ENCODE measurements at regions not wholly inside any gene's neighbourhood (a gene's known extent, or its start where the extent isn't known, plus 50 kb on each side); places are given as distances from the start of the nearest gene placed in this dataset.
"Not testable (repeated sequence)": the region's sequence is repeated elsewhere in the genome, so short reads cannot be mapped to it uniquely, and the experiment has no call there.

GRCh38 chr11:81420668-81421250 lies 1312.9 kb downstream of the FAM181B start:
- DNase-seq (ENCODE audit: low spot score) = no peak

GRCh38 chr11:81397316-81397715 lies 1336.3 kb downstream of the FAM181B start:
- no peak for DNase-seq (ENCODE audit: low spot score)

GRCh38 chr11:81394311-81394710 lies 1339.4 kb downstream of the FAM181B start:
- DNase-seq (ENCODE audit: low spot score) = no peak

DNA sequence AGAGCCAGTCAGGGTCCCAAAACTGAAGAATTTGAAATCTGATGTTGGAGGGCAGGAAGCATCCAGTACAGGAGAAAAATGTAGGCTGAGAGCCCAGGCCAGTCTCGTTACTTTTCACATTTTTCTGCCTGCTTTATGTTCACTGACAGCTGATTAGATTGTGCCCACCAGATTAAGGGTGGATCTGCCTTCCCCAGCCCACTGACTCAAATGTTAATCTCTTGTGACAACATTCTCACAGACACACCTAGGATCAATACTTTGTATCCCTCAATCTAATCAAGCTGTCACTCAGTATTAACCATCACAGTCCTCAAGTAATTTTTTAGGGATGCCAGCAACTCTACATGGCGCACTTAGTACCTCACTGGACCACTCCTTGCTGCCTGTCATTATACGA lies 1345.3 kb downstream of the FAM181B start:
- no peak for DNase-seq (ENCODE audit: low spot score)

DNA sequence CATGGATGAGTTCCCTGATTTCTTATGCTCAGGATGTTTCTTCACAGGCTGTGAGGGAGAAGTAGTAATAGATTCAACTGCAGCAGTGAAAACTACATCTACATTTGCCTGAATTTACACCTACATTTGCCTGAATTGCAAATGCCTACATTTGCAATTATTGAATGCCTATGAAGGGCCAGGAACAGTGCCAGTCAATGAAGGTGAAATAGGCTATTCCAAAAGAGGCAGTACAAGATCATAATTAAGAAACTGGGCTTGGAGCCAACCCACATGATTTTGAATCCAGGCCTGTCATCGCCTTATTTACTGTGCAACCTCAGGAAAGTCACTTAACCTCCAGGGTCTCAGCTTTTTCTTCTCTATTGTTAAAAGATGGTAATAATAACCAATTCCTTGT lies 1353.3 kb downstream of the FAM181B start:
- no peak for DNase-seq (ENCODE audit: low spot score)

DNA sequence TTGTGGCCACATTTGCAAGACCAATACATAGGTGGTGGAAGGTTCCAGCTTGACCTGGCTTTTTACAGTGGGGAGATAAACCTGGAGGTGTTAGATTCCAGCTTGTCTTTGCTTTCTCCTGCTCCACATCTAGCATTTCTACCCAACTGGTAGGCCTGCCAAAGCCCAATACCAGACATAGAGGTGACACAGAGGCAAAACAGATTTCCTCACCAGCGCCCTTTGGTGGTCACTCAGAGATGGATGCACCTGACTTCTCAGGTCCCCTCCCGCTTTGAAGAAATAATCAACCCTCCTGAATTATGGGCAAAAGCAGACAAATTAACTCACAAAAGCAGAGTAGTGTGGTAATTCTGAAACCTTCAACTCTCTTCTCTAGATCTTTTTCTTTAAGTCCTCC lies 1356.2 kb downstream of the FAM181B start:
- no peak for DNase-seq (ENCODE audit: low spot score)

DNA sequence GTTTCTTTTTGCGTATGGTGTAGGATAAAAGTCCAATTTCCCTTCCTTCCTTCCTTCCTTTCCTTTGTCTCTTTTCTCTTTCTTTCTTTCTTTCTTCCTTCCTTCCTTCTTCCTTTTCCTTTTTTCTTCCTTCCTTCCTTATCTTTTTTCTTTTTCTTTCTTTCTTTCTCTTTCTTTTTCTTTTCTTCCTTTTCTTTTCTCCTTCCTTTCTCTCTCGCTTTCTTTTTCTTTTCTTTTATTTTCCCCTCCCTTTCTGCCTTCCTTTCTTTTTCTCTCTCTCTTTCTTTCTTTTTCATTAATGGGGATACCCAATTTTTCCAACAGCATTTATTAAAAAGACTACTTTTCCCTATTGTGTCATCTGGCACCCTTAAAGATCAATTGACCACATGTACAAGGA lies 1359.7 kb downstream of the FAM181B start:
- DNase-seq (ENCODE audit: low spot score) = no peak

- DNase-seq (ENCODE audit: low spot score) = no peak
These were observed 1365.5 kb downstream of the FAM181B start for GRCh38 chr11:81368192-81368591.

- DNase-seq (ENCODE audit: low spot score) = no peak
These were observed 1368.2 kb downstream of the FAM181B start for GRCh38 chr11:81365496-81365895.

- no peak for DNase-seq (ENCODE audit: low spot score)
These were observed 1374.2 kb downstream of the FAM181B start for GRCh38 chr11:81359476-81359875.

DNA sequence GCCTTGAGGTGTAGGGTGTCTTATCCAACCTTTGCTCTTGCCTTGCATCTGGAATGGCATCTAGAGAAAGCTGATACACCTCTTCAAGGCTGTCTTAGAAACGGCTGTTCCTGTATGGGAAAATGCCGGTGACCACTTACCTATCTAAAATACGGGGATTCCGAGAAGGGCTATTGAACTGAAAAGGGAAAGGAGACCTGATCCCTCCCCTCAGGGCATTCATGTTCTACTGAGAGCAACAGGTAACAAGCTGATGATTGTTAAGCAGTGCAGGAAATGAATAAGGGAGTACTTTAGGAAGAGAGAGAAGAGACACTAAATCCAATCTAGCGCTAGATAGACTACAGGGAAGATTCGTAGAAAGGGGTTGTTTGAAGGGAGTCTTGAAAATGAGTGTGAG lies 1388.1 kb downstream of the FAM181B start:
- DNase-seq (ENCODE audit: low spot score) = no peak

DNA sequence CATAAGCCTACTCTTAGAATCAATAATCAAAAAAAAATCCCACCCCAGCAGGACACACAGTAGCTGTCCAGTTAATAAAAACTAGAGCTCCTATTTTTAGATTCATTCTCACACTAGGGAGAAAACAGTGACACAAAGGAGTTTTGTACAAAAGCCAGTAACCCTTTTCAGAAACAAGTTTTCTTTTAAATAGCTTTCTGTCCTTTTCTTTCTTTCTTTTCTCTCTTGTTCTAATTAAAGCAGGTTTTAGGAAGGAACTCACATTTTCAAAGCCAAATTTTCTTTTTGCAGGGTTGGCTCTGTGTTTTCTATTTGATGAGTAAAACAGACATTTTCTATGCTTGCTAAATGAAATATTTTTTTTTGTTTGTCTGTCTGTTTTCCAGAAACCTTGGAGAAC lies 1390.7 kb downstream of the FAM181B start:
- no peak for DNase-seq (ENCODE audit: low spot score)

- no peak for DNase-seq (ENCODE audit: low spot score)
These were observed 1393.4 kb downstream of the FAM181B start for GRCh38 chr11:81340225-81340624.

GRCh38 chr11:81339521-81339920 lies 1394.1 kb downstream of the FAM181B start:
- no peak for DNase-seq (ENCODE audit: low spot score)

DNA sequence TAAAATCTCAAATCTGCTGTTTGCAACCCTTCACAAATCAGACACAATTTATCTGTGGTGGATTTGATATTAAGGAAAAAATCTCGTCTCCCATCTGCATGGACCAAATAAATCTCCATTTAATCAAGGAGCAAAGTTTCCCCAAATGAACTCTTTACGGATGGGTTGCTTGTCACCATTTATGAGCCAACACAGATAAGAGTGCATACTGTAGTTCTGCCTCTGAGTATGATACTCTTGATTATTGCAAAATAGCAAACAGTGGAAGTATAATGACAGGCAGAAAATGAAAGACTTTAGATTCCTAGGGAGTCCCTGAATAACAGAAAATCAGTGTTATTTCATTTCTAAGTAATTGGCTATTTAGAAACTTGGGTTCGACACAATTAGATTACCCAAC lies 1395.9 kb downstream of the FAM181B start:
- DNase-seq (ENCODE audit: low spot score) = no peak

GRCh38 chr11:81332276-81332675 lies 1401.4 kb downstream of the FAM181B start:
- DNase-seq (ENCODE audit: low spot score) = no peak

- no peak for DNase-seq (ENCODE audit: low spot score)
These were observed 1401.9 kb downstream of the FAM181B start for GRCh38 chr11:81331611-81332235.

GRCh38 chr11:81331088-81331487 lies 1402.6 kb downstream of the FAM181B start:
- no peak for DNase-seq (ENCODE audit: low spot score)

DNA sequence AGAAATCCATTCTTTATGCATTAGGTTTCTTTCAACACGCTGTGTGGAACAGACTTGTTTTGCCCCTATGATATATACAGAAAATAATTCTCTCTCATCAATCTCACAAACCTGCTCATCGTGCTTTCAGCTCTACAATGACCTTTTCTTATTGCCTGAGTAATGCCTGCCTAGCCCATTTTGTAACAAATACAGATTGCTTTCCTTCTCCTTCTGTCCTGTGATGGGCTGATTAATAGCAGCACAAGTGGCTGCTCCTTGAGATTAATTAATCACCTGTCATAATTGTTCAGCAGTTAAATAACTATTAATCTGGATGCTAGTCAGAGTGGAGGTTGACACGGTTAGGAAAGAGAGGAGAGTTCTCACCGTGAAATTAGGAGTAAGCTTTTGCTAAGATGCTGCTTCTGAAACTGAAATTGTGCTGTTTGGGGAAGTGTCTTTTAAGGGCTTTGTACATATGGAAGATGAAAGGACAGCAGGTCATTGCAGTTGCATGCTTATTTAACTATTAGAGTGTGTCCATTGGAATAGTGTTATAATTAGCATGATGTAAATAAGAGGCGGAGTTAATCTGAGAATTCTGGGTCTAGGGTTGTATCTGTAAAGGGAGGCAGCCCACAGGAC lies 1430.5 kb downstream of the FAM181B start:
- DNase-seq (ENCODE audit: low spot score) = no peak

DNA sequence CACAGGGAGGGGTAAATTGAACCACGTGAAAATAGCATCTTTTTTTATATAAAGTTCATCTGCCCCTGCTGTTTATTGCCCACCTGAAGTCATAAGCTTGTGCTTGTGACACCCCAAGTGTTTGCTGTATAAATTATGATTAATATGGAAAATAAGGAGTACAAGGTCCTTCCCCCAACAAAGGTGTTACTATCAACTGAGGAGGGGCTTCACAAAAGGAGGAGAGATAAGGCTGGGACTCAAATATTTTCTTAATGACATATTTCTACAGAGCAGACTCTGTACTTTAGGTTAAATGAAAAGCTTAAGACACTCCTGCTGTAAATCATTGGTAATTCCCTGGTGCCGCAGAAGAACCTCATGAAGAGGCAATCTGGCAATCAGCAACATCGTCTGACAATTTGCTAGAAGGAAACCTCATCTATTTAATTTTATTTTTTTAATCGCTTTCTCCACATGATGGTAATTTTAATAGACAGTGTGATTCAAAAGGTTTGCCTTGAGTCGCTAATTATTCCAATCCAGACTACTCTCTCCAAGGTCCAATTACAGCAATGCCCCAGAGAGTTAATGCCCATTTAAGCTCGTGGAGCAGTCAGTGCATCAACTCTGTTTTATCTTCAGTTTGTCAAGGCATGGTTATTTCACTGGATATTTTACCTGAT lies 1432.4 kb downstream of the FAM181B start:
- no peak for DNase-seq (ENCODE audit: low spot score)

GRCh38 chr11:81286959-81287358 lies 1446.7 kb downstream of the FAM181B start:
- no peak for DNase-seq (ENCODE audit: low spot score)

GRCh38 chr11:81286550-81286949 lies 1447.1 kb downstream of the FAM181B start:
- DNase-seq (ENCODE audit: low spot score) = no peak

- not testable (repeated sequence) for DNase-seq (ENCODE audit: low spot score)
These were observed 1453.4 kb downstream of the FAM181B start for GRCh38 chr11:81280228-81280627.
